HL-60 (cell line): ENCODE measurements at regions not wholly inside any gene's neighbourhood (a gene's known extent, or its start where the extent isn't known, plus 50 kb on each side); places are given as distances from the start of the nearest gene placed in this dataset.

Experiments
- DNase-seq, 2 experiments: peaks; one replicate each; pipeline ENCODE4 v3.0.0-alpha.2; 2010 to 2020; ENCODE audit warnings: low read depth in 1 of 2, low spot score in 1 of 2
- H3K27ac ChIP-seq: fragments of 250-450 bp; sonication (Bioruptor Pico); replicated peaks from 2 replicates; pipeline ENCODE4 v1.5.1; 2020; ENCODE audit warnings: mild to moderate bottlenecking, moderate library complexity
- H3K27me3 ChIP-seq: fragments of 250-450 bp; sonication (Bioruptor Pico); 2 replicates; pipeline ENCODE4 v1.5.1; 2021; ENCODE audit warnings: mild to moderate bottlenecking, moderate library complexity; ENCODE audit not compliant: insufficient read depth, poor library complexity, severe bottlenecking
- H3K4me3 ChIP-seq: replicated peaks from 2 replicates; pipeline ENCODE4 v1.5.1; 2011; ENCODE audit warnings: mild to moderate bottlenecking, control low read depth, low read length; ENCODE audit not compliant: insufficient read depth
- CTCF ChIP-seq: IDR thresholded peaks from one replicate; pipeline ENCODE4 v1.5.1; 2011; ENCODE audit warnings: low read length, control low read depth, inconsistent platforms; ENCODE audit not compliant: insufficient read depth
- GABPA ChIP-seq: IDR thresholded peaks from 2 replicates; pipeline ENCODE4 v1.6.1; 2012; ENCODE audit warnings: low read depth
- POLR2AphosphoS5 ChIP-seq: IDR thresholded peaks from 2 replicates; pipeline ENCODE4 v1.6.1; 2012; ENCODE audit warnings: low read depth
- REST ChIP-seq: IDR thresholded peaks from 2 replicates; pipeline ENCODE4 v1.6.1; 2012; ENCODE audit warnings: low read depth; ENCODE audit not compliant: insufficient replicate concordance
- SPI1 ChIP-seq: IDR thresholded peaks from 2 replicates; pipeline ENCODE4 v1.6.1; 2012; ENCODE audit warnings: low read depth, mild to moderate bottlenecking, borderline replicate concordance

GRCh38 chr17:72359811-72360210 lies 239.0 kb downstream of the SOX9 start:
- H3K4me3 ChIP-seq, result no peak overlapping the region
- H3K27ac ChIP-seq, result no peak overlapping the region
- no peak for TF ChIP-seq GABPA
- no peak for TF ChIP-seq CTCF
- no peak for TF ChIP-seq POLR2AphosphoS5
- no peak for TF ChIP-seq REST
- no peak for TF ChIP-seq SPI1
- H3K27me3 ChIP-seq, result no peaks in the 10 kb centered on the region
- no peak for DNase-seq

DNA sequence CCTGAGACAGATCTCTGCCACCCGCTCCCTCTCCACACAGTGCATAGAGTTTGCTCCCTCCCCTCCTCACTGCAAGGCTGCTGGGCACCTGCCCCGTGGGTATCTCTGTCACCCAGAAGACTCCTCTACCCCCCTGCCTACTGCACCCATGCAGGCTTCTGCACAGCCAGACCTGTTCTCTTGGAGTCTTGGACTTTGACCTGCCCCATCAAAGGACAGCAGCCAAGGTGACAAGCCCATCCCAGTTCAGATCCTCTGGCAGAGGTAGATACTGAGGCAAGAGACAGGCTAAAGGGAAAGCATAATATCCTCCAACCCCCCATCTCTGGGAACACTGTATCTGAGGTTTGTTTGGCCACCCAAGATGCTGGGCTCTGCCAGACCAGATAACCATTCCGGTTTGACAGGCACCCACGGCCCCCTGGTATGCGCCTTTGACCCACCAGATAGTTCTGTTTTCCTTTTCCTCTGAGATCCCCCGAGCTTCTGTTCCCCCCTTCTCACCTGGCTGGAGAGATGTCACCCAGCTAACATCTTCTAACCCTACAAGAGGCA lies 239.6 kb downstream of the SOX9 start:
- Histone ChIP-seq H3K27ac (no peak overlapping the region), H3K4me3 (no peak overlapping the region), H3K27me3 (no peaks in the 10 kb centered on the region)
- no peak for DNase-seq
- TF ChIP-seq SPI1 (no peak), CTCF (no peak), GABPA (no peak)

GRCh38 chr17:72361892-72362291 lies 241.1 kb downstream of the SOX9 start:
- Histone ChIP-seq H3K27ac (no peak overlapping the region), H3K27me3 (no peaks in the 10 kb centered on the region), H3K4me3 (no peak overlapping the region)
- DNase-seq, result no peak
- TF ChIP-seq CTCF (no peak), POLR2AphosphoS5 (no peak), GABPA (no peak), REST (no peak), SPI1 (no peak)
